SU-DHL-6 (cell line): ENCODE measurements at regions not wholly inside any gene's neighbourhood (a gene's known extent, or its start where the extent isn't known, plus 50 kb on each side); places are given as distances from the start of the nearest gene placed in this dataset.

Experiments
- EZH2phosphoT487 ChIP-seq: fragments of 200-600 bp; sonication (generic), shearing (Covaris generic); conservative IDR thresholded peaks from 2 replicates; pipeline ENCODE4 v1.6.1; 2018; ENCODE audit warnings: mild to moderate bottlenecking, antibody characterized with exemption, low read length, moderate library complexity, mixed read lengths
- TF ChIP-seq, protein P1 (sequence below): fragments of 200-600 bp; sonication (generic); IDR thresholded peaks from one replicate; pipeline ENCODE4 v1.5.1; 2017; ENCODE audit warnings: antibody characterized with exemption, mild to moderate bottlenecking, low read length, moderate library complexity; ENCODE audit not compliant: insufficient read depth, poor library complexity, severe bottlenecking

DNA sequence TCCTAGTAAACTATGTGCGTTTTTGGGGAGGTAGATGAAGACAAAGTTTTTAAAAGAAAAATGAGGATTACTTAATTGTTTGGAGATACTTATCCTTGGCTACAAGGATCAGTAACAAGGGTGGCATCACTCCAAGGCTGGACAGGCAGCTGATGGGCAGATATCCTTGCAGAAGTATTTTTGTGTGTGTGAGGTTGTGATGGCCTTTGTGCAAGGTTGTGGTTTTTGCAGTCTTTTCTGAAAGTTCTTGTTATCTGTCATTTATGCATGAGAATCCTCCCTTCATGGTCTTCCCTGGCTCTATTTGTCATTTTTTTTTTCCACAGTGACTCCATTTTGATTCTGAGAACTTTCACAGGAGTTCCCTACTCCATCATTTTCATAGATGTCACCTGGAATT, 96.0 kb upstream of the C1GALT1C1 start:
- TF ChIP-seq, protein P1, sequence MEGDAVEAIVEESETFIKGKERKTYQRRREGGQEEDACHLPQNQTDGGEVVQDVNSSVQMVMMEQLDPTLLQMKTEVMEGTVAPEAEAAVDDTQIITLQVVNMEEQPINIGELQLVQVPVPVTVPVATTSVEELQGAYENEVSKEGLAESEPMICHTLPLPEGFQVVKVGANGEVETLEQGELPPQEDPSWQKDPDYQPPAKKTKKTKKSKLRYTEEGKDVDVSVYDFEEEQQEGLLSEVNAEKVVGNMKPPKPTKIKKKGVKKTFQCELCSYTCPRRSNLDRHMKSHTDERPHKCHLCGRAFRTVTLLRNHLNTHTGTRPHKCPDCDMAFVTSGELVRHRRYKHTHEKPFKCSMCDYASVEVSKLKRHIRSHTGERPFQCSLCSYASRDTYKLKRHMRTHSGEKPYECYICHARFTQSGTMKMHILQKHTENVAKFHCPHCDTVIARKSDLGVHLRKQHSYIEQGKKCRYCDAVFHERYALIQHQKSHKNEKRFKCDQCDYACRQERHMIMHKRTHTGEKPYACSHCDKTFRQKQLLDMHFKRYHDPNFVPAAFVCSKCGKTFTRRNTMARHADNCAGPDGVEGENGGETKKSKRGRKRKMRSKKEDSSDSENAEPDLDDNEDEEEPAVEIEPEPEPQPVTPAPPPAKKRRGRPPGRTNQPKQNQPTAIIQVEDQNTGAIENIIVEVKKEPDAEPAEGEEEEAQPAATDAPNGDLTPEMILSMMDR: no peak
- no peak for TF ChIP-seq EZH2phosphoT487
